Esophagus mucosa (tissue), 1 donor: ENCODE measurements at regions not wholly inside any gene's neighbourhood (a gene's known extent, or its start where the extent isn't known, plus 50 kb on each side); places are given as distances from the start of the nearest gene placed in this dataset.

Experiments
- ATAC-seq: fragments of 200-7000 bp; cut with Tn5 transposase; one replicate; pipeline ENCODE4 v1.9.1; 2020
- donor health status: DM: yes; HTN: yes; CAD: no.

- ATAC-seq: no peak
Observed at GRCh38 chr2:191614759-191615158, 63.2 kb upstream of the NABP1 start.

GRCh38 chr2:191615596-191615995 lies 62.3 kb upstream of the NABP1 start:
- ATAC-seq: no peak

GRCh38 chr2:191617575-191617974 lies 60.4 kb upstream of the NABP1 start:
- peak; percentile 39 for ATAC-seq

- ATAC-seq: no peak
Observed at GRCh38 chr2:191618046-191618780, 59.7 kb upstream of the NABP1 start.

GRCh38 chr2:191618786-191619185 lies 59.1 kb upstream of the NABP1 start:
- peak; percentile 21 for ATAC-seq

GRCh38 chr2:191620144-191620543 lies 57.8 kb upstream of the NABP1 start:
- peak; percentile 46 for ATAC-seq

- ATAC-seq: peak; percentile 64
Observed at GRCh38 chr2:191622374-191623320, 55.3 kb upstream of the NABP1 start.

GRCh38 chr2:191625016-191625415 lies 52.9 kb upstream of the NABP1 start:
- no peak for ATAC-seq

- no peak for ATAC-seq
Observed at GRCh38 chr2:191625446-191625845, 52.5 kb upstream of the NABP1 start.

- no peak for ATAC-seq
Observed at GRCh38 chr2:191626497-191627151, 51.3 kb upstream of the NABP1 start.

GRCh38 chr2:191627518-191627917 lies 50.4 kb upstream of the NABP1 start:
- ATAC-seq: no peak
